ENCODE measurements at regions not wholly inside any gene's neighbourhood (a gene's known extent, or its start where the extent isn't known, plus 50 kb on each side); places are given as distances from the start of the nearest gene placed in this dataset.

GRCh38 chr16:80122115-80122514 lies 418.7 kb upstream of the DYNLRB2 start:
- H3K4me1 ChIP-seq = peaks cover 0 to 26% (median 0%) of the 10 kb centered on the region in 12 donors
- peak in 3 of 4 donors; percentile 26 to 58 (median 55) for ATAC-seq
- intact Hi-C loops (cut with DNase I) = no loop called here

GRCh38 chr16:80121522-80121909 lies 419.3 kb upstream of the DYNLRB2 start:
- DNase-seq (no peak), ATAC-seq (no peak)
- H3K4me3 ChIP-seq = no peak overlapping the region
- H3K27ac ChIP-seq = no peak overlapping the region
- H3K4me1 ChIP-seq = peaks cover 0 to 26% (median 0%) of the 10 kb centered on the region in 12 donors
- intact Hi-C loops (cut with DNase I) = no loop called here
- TF ChIP-seq CTCF (IDR thresholded peaks at IDR 0.05) = no peak
- no peaks in the 10 kb centered on the region for H3K36me3 ChIP-seq
- no peaks in the 10 kb centered on the region for H3K9me3 ChIP-seq
- peaks cover 0 to 9% (median 0%) of the 10 kb centered on the region in 9 donors for H3K27me3 ChIP-seq
- 65 to 76% (median 70%) methylated on average over 3 of the region's 3 CpGs for WGBS, 4 donors

More at GRCh38 chr16:80122115-80122514, 418.7 kb upstream of the DYNLRB2 start:
- DNase-seq = peak in 4 of 5 donors; percentile 32 to 67 (median 33)
- Histone ChIP-seq H3K27me3 (peaks cover 0 to 9% (median 0%) of the 10 kb centered on the region in 9 donors), H3K27ac (no peak overlapping the region), H3K4me3 (no peak overlapping the region), H3K9me3 (no peaks in the 10 kb centered on the region), H3K36me3 (no peaks in the 10 kb centered on the region)
- no peak for TF ChIP-seq CTCF (IDR thresholded peaks at IDR 0.05)
- TF ChIP-seq POLR2A (IDR thresholded peaks at IDR 0.05) = no peak
- 16 to 24% (median 22%) methylated on average over 9 of the region's 9 CpGs for WGBS, 4 donors

GRCh38 chr16:80120899-80121521 lies 419.8 kb upstream of the DYNLRB2 start:
- no peak overlapping the region for H3K27ac ChIP-seq
- intact Hi-C loops (cut with DNase I) = no loop called here

More at GRCh38 chr16:80120899-80121521, 419.8 kb upstream of the DYNLRB2 start:
- H3K4me1 ChIP-seq = peaks cover 0 to 26% (median 0%) of the 10 kb centered on the region in 12 donors
- H3K27me3 ChIP-seq = peaks cover 0 to 11% (median 0%) of the 10 kb centered on the region in 9 donors
- no peak for TF ChIP-seq POLR2A (IDR thresholded peaks at IDR 0.05)
- no peak for TF ChIP-seq CTCF (IDR thresholded peaks at IDR 0.05)
- 71 to 78% (median 77%) methylated on average over 3 of the region's 3 CpGs for WGBS, 4 donors
- no peaks in the 10 kb centered on the region for H3K9me3 ChIP-seq
- no peak for DNase-seq
- no peaks in the 10 kb centered on the region for H3K36me3 ChIP-seq
- no peak overlapping the region for H3K4me3 ChIP-seq
- no peak for ATAC-seq
